Skeletal muscle tissue (tissue), 3 donors: ENCODE measurements at regions not wholly inside any gene's neighbourhood (a gene's known extent, or its start where the extent isn't known, plus 50 kb on each side); places are given as distances from the start of the nearest gene placed in this dataset.

ENCODE experiments used
- H3K27ac ChIP-seq: one replicate; pipeline ENCODE4 v1.7.0; 2013; ENCODE audit warnings: mild to moderate bottlenecking, low read depth, low read length, inconsistent platforms
- H3K27me3 ChIP-seq, 3 donors: one replicate each; pipeline ENCODE4 v1.7.0; 2013; ENCODE audit warnings: low read length in 3 of 3; ENCODE audit not compliant: control insufficient read depth in 3 of 3, insufficient read depth in 3 of 3
- H3K36me3 ChIP-seq, 3 donors: one replicate each; pipeline ENCODE4 v1.7.0; 2013; ENCODE audit warnings: low read length in 3 of 3; ENCODE audit not compliant: control insufficient read depth in 3 of 3, insufficient read depth in 3 of 3
- H3K4me1 ChIP-seq, 3 donors: one replicate each; pipeline ENCODE4 v1.7.0; 2013; ENCODE audit warnings: low read length in 3 of 3, mild to moderate bottlenecking in 3 of 3; ENCODE audit not compliant: control insufficient read depth in 3 of 3, insufficient read depth in 3 of 3
- H3K4me3 ChIP-seq, 3 donors: one replicate each; pipeline ENCODE4 v1.7.0; 2013; ENCODE audit warnings: low read length in 3 of 3
- H3K9ac ChIP-seq, 3 donors: one replicate each; pipeline ENCODE4 v1.7.0; 2013; ENCODE audit warnings: low read length in 3 of 3, mild to moderate bottlenecking in 3 of 3, moderate library complexity in 2 of 3, low read depth in 1 of 3
- H3K9me3 ChIP-seq, 3 donors: one replicate each; pipeline ENCODE4 v1.7.0; 2013; ENCODE audit warnings: low read length in 3 of 3; ENCODE audit not compliant: control insufficient read depth in 3 of 3
- donor health status: Osteomylitis.

- Histone ChIP-seq H3K9ac (no peak overlapping the region), H3K27ac (no peak overlapping the region), H3K4me1 (no peaks in the 10 kb centered on the region), H3K36me3 (no peaks in the 10 kb centered on the region), H3K9me3 (peaks cover 0 to under 1% (median 0%) of the 10 kb centered on the region in 3 donors), H3K4me3 (no peak overlapping the region), H3K27me3 (no peaks in the 10 kb centered on the region)
Observed at GRCh38 chr2:129167456-129167855, 812.0 kb upstream of the RAB6C start.

DNA sequence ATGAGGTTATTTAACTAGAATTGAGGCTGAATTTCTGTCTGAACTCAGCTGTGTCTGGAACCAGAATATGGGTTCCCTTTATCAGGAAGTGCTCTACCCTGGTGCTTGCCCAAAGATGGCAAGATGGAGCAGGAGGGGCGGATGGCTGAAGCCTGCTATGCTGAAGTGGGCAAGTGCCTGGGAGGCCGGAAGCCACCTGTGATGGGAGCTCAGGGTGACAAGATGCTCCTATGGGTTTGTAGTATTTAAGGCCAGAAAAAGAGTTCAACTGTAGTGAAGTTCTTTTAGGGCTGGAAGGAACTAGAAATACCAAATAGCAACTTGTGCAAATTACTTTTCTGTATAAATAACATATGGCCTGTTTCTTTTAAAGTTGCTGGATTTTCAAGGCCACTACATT is 808.9 kb upstream of the RAB6C start:
- Histone ChIP-seq H3K4me3 (no peak overlapping the region), H3K9me3 (peaks cover 0 to 2% (median 0%) of the 10 kb centered on the region in 3 donors), H3K27ac (no peak overlapping the region), H3K36me3 (no peaks in the 10 kb centered on the region), H3K9ac (no peak overlapping the region), H3K27me3 (no peaks in the 10 kb centered on the region), H3K4me1 (no peaks in the 10 kb centered on the region)

GRCh38 chr2:129174143-129174542 is 805.3 kb upstream of the RAB6C start:
- Histone ChIP-seq H3K4me3 (no peak overlapping the region), H3K4me1 (peaks cover 0 to 6% (median 0%) of the 10 kb centered on the region in 3 donors), H3K9ac (no peak overlapping the region), H3K9me3 (peaks cover 0 to 2% (median 0%) of the 10 kb centered on the region in 3 donors), H3K36me3 (no peaks in the 10 kb centered on the region), H3K27me3 (no peaks in the 10 kb centered on the region), H3K27ac (no peak overlapping the region)

GRCh38 chr2:129175051-129175450 is 804.4 kb upstream of the RAB6C start:
- Histone ChIP-seq H3K27ac (no peak overlapping the region), H3K9me3 (peaks cover 0 to 2% (median 0%) of the 10 kb centered on the region in 3 donors), H3K36me3 (no peaks in the 10 kb centered on the region), H3K27me3 (no peaks in the 10 kb centered on the region), H3K4me1 (peaks cover 0 to 6% (median 0%) of the 10 kb centered on the region in 3 donors), H3K4me3 (no peak overlapping the region), H3K9ac (no peak overlapping the region)

- Histone ChIP-seq H3K4me3 (no peak overlapping the region), H3K36me3 (no peaks in the 10 kb centered on the region), H3K9me3 (peaks cover 0 to 2% (median 0%) of the 10 kb centered on the region in 3 donors), H3K27me3 (no peaks in the 10 kb centered on the region), H3K4me1 (peaks cover 0 to 6% (median 0%) of the 10 kb centered on the region in 3 donors), H3K27ac (no peak overlapping the region), H3K9ac (no peak overlapping the region)
Observed at GRCh38 chr2:129176375-129176774, 803.1 kb upstream of the RAB6C start.

GRCh38 chr2:129178356-129178755 is 801.1 kb upstream of the RAB6C start:
- Histone ChIP-seq H3K9ac (no peak overlapping the region), H3K4me3 (no peak overlapping the region), H3K4me1 (peaks cover 0 to 6% (median 0%) of the 10 kb centered on the region in 3 donors), H3K9me3 (no peaks in the 10 kb centered on the region), H3K27ac (no peak overlapping the region), H3K27me3 (no peaks in the 10 kb centered on the region), H3K36me3 (no peaks in the 10 kb centered on the region)

GRCh38 chr2:129179199-129179598 is 800.3 kb upstream of the RAB6C start:
- Histone ChIP-seq H3K9ac (no peak overlapping the region), H3K27ac (no peak overlapping the region), H3K27me3 (no peaks in the 10 kb centered on the region), H3K4me1 (peaks cover 0 to 6% (median 0%) of the 10 kb centered on the region in 3 donors), H3K4me3 (no peak overlapping the region), H3K9me3 (no peaks in the 10 kb centered on the region), H3K36me3 (no peaks in the 10 kb centered on the region)

- Histone ChIP-seq H3K4me1 (peaks cover 0 to 6% (median 0%) of the 10 kb centered on the region in 3 donors), H3K9me3 (no peaks in the 10 kb centered on the region), H3K9ac (no peak overlapping the region), H3K4me3 (no peak overlapping the region), H3K27ac (no peak overlapping the region), H3K36me3 (no peaks in the 10 kb centered on the region), H3K27me3 (no peaks in the 10 kb centered on the region)
Observed at GRCh38 chr2:129180124-129180716, 799.2 kb upstream of the RAB6C start.

GRCh38 chr2:129181433-129181832 is 798.0 kb upstream of the RAB6C start:
- H3K4me1 ChIP-seq: peaks cover 0 to 6% (median 0%) of the 10 kb centered on the region in 3 donors
- H3K27ac ChIP-seq: no peak overlapping the region
- H3K9me3 ChIP-seq: no peaks in the 10 kb centered on the region
- no peak overlapping the region for H3K9ac ChIP-seq
- H3K36me3 ChIP-seq: no peaks in the 10 kb centered on the region
- no peak overlapping the region for H3K4me3 ChIP-seq
- no peaks in the 10 kb centered on the region for H3K27me3 ChIP-seq

- no peak overlapping the region for H3K4me3 ChIP-seq
- H3K27me3 ChIP-seq: no peaks in the 10 kb centered on the region
Observed at GRCh38 chr2:129181963-129182362, 797.5 kb upstream of the RAB6C start.

More at GRCh38 chr2:129181963-129182362, 797.5 kb upstream of the RAB6C start:
- Histone ChIP-seq H3K4me1 (peaks cover 0 to 6% (median 0%) of the 10 kb centered on the region in 3 donors), H3K9ac (no peak overlapping the region), H3K9me3 (no peaks in the 10 kb centered on the region), H3K27ac (no peak overlapping the region), H3K36me3 (no peaks in the 10 kb centered on the region)
